AG10803 (cell line): ENCODE measurements at regions not wholly inside any gene's neighbourhood (a gene's known extent, or its start where the extent isn't known, plus 50 kb on each side); places are given as distances from the start of the nearest gene placed in this dataset.

Experiments used
- DNase-seq: peaks from one replicate; pipeline ENCODE4 v3.0.0; 2010; ENCODE audit warnings: low read depth
- H3K4me3 ChIP-seq: 2 replicates; pipeline ENCODE4 v1.5.1; 2011; ENCODE audit warnings: mild to moderate bottlenecking, low read length, control low read depth
- TF ChIP-seq, protein P1 (sequence below): conservative IDR thresholded peaks from 2 replicates; pipeline ENCODE4 v1.5.1; 2011; ENCODE audit warnings: mild to moderate bottlenecking, low read length, control low read depth, inconsistent platforms

DNA sequence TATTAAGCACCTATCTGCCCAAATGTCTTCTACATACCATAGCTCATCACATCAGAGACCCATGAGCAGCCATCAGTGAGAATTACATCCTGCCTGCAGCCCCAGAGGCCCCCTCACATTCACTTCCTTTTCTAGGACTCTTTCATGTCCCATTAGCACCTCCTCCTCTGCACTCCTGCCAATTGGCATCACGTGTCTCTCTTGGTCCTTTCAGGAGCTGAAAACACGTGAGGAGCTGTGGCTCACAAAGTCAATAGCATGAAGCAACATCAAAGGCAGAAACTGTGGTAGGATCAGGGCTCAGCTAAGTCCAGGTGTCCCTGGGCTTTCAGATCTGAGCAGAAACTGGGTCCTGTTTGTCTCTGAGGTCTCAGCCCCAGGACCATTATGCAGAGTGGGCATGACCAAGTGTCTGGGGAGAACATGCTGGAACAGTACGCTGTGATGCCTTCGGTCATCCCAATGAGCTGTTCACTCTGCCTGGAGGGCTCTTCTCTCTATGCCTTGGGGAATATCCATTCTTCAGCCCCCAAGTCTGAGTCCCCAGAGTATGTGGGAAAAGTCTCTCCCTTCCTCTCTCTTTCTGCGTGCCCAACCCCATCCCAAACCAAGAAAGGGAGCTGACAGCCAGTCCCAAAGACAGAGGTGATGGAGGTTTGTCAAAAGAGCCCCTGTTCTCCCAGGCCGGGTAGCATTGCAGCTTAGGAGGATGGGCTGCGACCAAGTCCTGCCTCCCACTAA is 457.0 kb upstream of the CDH5 start:
- no peak for DNase-seq
- no peak overlapping the region for H3K4me3 ChIP-seq
- TF ChIP-seq, protein P1, sequence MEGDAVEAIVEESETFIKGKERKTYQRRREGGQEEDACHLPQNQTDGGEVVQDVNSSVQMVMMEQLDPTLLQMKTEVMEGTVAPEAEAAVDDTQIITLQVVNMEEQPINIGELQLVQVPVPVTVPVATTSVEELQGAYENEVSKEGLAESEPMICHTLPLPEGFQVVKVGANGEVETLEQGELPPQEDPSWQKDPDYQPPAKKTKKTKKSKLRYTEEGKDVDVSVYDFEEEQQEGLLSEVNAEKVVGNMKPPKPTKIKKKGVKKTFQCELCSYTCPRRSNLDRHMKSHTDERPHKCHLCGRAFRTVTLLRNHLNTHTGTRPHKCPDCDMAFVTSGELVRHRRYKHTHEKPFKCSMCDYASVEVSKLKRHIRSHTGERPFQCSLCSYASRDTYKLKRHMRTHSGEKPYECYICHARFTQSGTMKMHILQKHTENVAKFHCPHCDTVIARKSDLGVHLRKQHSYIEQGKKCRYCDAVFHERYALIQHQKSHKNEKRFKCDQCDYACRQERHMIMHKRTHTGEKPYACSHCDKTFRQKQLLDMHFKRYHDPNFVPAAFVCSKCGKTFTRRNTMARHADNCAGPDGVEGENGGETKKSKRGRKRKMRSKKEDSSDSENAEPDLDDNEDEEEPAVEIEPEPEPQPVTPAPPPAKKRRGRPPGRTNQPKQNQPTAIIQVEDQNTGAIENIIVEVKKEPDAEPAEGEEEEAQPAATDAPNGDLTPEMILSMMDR: no peak

DNA sequence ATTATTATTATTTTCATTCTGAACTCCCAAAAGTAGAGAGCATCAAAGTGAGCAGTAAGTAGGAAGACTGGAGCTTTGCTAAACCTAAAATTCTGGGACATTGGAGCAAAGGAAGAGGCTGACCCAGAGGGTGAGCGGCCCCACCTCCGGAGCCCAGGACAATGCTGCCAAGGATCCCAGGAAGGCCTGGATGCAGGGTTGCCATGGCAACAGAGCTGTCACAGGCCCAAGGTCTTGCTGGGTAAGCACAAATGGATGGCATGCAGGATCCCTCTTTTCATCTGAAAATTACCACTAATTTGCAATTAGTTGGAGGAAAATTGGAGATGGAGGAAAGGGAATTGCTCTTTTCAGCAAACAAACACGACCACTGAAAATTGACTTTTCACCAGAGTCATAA is 457.9 kb upstream of the CDH5 start:
- no peak for DNase-seq

DNA sequence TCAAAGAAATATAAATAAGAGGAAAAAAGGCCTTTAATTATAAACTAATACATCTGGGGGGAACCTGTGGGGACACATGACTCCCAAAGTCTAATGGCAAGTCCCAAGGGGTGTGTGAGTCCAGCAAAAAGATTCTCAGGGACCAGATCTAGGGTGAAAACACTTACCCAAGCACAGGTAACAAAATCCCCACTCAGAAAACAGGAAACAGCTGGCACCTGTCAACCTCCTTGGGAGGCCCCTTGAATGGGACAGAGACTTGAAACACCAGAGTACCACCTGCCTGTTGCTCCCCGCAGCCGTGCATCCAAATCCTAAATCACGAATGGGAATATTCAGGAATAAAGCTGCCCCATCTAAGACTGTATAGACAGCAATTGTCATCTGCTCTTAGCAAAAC is 461.2 kb upstream of the CDH5 start:
- TF ChIP-seq, protein P1: no peak

More for the DNA sequence above, 457.9 kb upstream of the CDH5 start:
- H3K4me3 ChIP-seq: no peak overlapping the region
- TF ChIP-seq, protein P1: no peak

DNA sequence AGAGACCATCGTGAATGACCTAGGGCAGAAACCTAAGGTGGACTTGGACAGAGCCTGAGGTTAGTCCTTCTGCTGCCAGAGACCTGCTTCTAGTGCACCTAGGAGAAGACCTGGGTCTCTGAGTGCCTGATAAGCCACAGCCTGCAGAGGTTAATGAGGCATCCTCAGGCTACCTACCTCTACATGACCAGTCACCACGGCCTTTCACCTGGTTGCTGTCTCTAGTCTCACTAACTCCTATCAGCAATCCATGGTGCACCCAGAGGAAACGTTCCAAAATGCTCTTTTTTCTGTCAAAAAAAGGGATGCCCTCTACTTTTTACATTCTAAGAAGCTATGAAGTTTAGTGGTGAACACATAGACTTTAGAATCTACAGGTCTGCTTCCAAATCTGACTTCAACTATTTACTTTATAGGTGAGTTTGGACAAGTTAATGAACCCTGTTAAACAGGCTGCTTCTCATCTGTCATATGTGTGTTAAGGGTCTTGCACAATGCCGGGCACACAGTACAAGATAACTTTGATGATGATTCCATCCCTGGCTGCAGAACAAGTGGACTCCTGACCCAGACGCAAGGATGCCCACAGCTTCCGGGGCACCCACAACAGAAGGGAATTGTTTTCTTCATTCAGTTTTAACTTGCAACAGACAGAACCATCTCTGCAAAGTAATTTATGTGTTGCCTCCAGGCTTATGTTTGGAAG is 469.9 kb upstream of the CDH5 start:
- TF ChIP-seq, protein P1: no peak
- DNase-seq: no peak
- no peak overlapping the region for H3K4me3 ChIP-seq

More for the DNA sequence above, 461.2 kb upstream of the CDH5 start:
- no peak for DNase-seq
- no peak overlapping the region for H3K4me3 ChIP-seq

DNA sequence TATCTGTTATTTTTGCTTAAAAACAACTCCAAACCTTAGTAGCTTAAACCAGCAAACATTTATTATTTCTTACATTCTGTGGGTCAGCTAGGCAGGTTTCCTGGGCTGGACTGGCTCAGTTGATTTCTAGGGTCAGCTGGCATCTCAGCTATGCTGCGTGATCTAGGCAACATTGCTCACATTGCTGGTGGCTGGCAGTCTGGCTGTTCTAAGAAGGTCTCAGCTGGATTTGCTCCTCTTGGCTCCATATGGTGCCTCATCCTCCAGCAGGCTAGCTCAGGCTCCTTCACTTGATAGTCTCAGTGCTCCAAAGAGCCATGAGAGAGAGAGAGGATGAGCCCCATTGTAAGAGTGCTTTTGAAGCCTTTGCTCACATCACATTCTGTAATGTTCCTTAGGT is 470.6 kb upstream of the CDH5 start:
- H3K4me3 ChIP-seq: no peak overlapping the region
- TF ChIP-seq, protein P1: no peak
- peak; percentile 15 for DNase-seq

DNA sequence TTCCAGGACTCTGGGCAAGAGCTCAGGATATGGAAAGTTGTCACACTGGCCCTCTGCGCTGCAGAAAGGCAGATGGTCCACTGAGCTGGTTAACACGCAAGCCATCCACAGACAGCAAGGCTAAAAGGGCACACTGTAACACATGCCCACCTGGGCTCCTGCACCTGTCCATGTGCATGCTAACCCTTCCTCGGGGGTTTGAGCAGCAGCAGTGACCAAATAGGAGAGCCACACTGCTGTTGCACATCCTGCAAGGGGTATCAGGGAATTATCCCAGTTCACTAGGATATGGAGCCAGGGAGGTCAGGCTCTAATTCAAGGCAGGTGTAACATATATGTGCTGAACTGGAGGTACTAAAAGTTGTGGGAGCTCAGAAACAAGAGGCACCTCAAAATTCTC is 471.0 kb upstream of the CDH5 start:
- DNase-seq: no peak
- TF ChIP-seq, protein P1: no peak
- no peak overlapping the region for H3K4me3 ChIP-seq

DNA sequence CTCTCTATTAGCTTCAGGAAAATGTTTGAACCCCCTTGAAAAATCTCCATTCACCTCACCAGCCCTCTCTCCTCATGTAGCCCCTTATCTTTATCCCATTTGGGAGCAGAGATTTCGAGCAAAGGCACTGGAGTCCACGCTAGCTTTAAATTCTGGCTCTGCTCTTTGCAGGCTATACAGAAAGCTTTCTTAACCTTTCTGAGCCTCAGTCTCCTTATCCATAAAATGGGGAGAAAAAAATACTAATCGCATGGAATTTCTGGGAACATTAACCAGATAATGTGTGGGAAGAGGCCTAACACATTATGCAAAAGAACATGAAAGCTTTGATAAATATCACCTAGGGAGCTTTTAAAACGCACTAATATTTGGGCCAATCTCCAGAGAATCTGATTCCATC is 476.3 kb upstream of the CDH5 start:
- H3K4me3 ChIP-seq: no peak overlapping the region
- no peak for DNase-seq
- TF ChIP-seq, protein P1: no peak
